HG03108 (cell line): ENCODE measurements at regions not wholly inside any gene's neighbourhood (a gene's known extent, or its start where the extent isn't known, plus 50 kb on each side); places are given as distances from the start of the nearest gene placed in this dataset.

ENCODE experiments used
- ATAC-seq: cut with Tn5 transposase; IDR thresholded peaks from one replicate; pipeline ENCODE4 v1.9.1; 2021; ENCODE audit warnings: moderate library complexity; ENCODE audit not compliant: unreplicated experiment

- ATAC-seq: no peak
These were observed 86.5 kb downstream of the CD164 start for GRCh38 chr6:109295774-109296156.

- ATAC-seq: no peak
These were observed 87.0 kb downstream of the CD164 start for GRCh38 chr6:109295109-109295773.

GRCh38 chr6:109292983-109293586 is 89.2 kb downstream of the CD164 start:
- no peak for ATAC-seq

GRCh38 chr6:109292420-109292819 is 89.8 kb downstream of the CD164 start:
- no peak for ATAC-seq

GRCh38 chr6:109291902-109292301 is 90.4 kb downstream of the CD164 start:
- ATAC-seq: no peak

- ATAC-seq: no peak
These were observed 91.9 kb downstream of the CD164 start for GRCh38 chr6:109290143-109290931.

- ATAC-seq: no peak
These were observed 96.9 kb downstream of the CD164 start for GRCh38 chr6:109285366-109285765.

GRCh38 chr6:109284675-109285074 is 97.6 kb downstream of the CD164 start:
- ATAC-seq: no peak

- ATAC-seq: no peak
These were observed 99.5 kb downstream of the CD164 start for GRCh38 chr6:109282756-109283155.

- ATAC-seq: no peak
These were observed 102.6 kb downstream of the CD164 start for GRCh38 chr6:109279628-109280027.

GRCh38 chr6:109271622-109272021 is 110.6 kb downstream of the CD164 start:
- no peak for ATAC-seq

GRCh38 chr6:109269953-109270517 is 112.2 kb downstream of the CD164 start:
- ATAC-seq: no peak

- no peak for ATAC-seq
These were observed 113.2 kb downstream of the CD164 start for GRCh38 chr6:109269057-109269456.

GRCh38 chr6:109265530-109265929 is 116.7 kb downstream of the CD164 start:
- ATAC-seq: no peak

- no peak for ATAC-seq
These were observed 118.2 kb downstream of the CD164 start for GRCh38 chr6:109263873-109264700.

GRCh38 chr6:109262261-109262660 is 120.0 kb downstream of the CD164 start:
- ATAC-seq: no peak

- no peak for ATAC-seq
These were observed 120.5 kb downstream of the CD164 start for GRCh38 chr6:109261811-109262210.

- no peak for ATAC-seq
These were observed 121.6 kb downstream of the CD164 start for GRCh38 chr6:109260701-109261100.

GRCh38 chr6:109260126-109260525 is 122.1 kb downstream of the CD164 start:
- no peak for ATAC-seq

GRCh38 chr6:109258129-109258528 is 124.1 kb downstream of the CD164 start:
- ATAC-seq: no peak

- ATAC-seq: no peak
These were observed 124.8 kb downstream of the CD164 start for GRCh38 chr6:109257494-109257893.
